ENCODE measurements at regions not wholly inside any gene's neighbourhood (a gene's known extent, or its start where the extent isn't known, plus 50 kb on each side); places are given as distances from the start of the nearest gene placed in this dataset.

- no peak for DNase-seq
Measured at GRCh38 chr18:10231220-10231619, 223.2 kb upstream of the APCDD1 start.

DNA sequence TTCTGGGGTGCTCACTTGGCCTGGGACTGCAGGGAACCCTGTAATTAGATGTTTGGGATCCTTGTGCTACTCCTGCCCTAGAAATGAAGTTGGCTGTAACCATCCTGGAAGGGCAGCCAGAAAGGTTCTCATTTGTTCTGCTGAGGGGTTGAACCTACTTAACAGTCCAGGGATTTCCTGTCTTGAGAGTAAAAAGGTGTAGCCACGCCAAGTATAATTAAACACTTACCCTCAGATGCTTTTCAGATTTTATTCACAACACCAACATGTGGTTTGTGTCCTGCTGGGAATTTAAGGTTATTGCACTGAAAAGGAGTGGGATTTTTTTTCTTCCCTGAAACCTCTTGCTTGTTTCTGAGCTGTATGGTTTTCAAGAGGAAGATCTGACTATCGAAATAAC lies 222.4 kb upstream of the APCDD1 start:
- DNase-seq = no peak

DNA sequence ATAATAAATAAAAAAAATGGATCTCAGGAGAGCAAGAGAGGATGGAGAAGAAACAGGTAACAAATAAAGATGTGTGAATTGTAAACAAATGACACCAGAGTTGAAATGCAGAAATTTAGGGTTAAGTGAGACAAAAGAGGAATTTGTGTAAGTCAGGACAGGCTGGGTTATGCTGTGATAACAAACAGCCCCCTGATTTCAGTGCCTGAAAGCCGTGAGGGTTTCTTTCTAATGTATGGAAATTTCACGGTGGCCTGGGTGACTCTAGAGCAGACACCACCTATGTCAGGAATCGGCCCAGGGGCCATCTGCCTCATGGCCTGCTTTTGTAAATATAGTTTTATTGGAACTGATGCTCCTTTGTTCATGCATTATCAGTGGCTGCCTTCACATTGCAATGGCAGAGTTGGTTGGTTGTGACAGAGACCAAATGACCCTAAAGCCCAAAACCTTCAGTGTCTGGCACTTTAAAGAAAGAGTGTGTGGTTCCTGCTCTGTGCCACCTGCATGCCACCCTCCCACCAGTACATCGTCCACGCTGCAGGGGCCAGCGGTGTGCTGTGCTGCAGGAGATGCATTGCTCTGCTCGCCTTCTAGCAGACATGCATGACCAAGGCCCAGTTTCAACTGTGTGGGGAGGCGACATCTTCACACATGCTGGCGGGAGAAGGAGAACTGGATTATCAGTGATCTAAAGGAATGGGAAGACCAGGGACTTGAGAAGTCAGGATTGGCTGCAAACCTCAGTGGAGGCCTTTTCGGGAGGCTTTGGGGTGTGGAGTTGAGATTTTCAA lies 221.2 kb upstream of the APCDD1 start:
- no peak for DNase-seq

DNA sequence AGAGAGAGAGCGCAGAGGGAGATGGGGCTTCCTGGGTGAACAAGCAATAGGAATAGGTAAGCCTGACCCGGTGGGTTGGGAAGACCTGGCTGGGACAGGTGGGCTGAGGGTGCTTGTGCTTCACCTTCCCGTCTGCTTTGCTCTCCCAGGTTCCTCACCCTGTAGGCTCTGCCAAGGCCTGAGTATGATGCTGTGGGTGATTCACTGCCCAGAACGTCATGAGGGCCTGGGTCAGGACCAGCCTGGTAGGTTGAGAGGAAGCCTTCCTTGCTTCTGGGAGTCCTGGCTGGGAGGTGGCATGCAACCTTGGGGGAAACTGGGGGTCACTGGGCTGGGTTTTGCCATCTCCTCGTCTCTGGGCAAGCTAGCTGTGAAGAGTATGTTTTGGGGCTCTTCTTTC lies 220.2 kb upstream of the APCDD1 start:
- no peak for DNase-seq

- DNase-seq = no peak
Measured at GRCh38 chr18:10234912-10235660, 219.3 kb upstream of the APCDD1 start.

DNA sequence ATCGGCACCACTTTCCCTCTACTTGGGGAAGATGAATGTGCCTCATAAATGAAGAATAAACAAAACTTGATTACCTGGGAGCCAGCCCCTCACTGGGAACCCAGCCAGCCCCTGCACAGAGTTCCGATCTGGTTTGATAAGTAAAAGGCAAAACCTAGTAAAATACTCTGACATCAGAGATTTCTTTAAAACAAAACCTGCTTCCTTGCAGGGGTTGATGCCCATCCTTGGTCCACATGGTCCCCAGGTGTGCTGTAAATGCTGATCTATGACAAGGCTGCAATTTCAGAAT lies 218.8 kb upstream of the APCDD1 start:
- DNase-seq = no peak

- no peak for DNase-seq
Measured at GRCh38 chr18:10239103-10239502, 215.3 kb upstream of the APCDD1 start.

DNA sequence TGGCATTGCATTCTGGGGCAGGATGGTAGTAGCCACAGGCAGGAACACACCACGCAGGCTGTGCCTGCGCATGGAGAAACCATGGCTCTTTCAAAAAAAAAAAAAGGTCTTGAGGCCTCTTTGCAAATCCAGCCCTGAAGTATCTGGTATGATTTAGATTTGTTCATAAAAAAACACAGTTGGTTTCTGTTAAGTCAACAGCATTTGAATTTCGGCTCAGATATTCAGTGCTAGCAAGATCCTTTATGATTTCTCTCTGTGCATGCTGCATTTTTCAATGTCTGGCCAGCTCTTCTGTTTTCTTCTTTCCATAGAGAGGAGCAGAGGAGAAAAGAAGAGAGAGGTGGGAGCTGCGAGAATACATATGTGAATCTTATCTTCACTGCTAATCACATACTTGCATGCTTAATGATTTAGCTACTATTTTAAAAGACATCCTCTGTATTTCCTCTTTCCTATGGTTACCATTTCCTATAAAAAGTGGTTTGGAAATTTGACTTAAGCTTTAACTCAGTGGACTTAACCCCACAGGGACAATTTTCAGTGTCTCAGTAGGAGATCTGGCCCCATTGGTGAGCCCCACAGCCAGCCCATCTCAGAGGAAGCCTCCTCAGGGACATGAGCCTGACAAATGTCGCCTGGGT lies 214.3 kb upstream of the APCDD1 start:
- no peak for DNase-seq

GRCh38 chr18:10240973-10241372 lies 213.5 kb upstream of the APCDD1 start:
- DNase-seq = no peak

DNA sequence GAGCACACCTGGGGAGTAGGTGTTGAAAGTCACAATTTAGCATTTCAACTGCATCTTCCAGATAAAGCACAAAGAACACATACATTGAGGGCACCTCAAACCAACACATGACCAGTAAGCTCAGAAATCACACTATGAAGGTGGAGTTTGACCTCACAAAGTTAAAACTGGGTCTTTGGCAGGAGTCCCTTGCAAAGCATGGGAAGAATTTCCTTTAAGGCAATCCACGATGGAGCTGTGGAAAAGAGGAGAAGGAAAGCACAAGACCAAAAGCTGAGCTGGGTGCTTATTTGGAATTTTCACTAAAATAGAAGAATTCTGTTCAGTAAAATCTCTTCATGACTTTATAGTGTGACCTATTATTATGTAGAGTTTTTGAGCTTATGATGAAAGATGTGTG lies 212.9 kb upstream of the APCDD1 start:
- DNase-seq = no peak

DNA sequence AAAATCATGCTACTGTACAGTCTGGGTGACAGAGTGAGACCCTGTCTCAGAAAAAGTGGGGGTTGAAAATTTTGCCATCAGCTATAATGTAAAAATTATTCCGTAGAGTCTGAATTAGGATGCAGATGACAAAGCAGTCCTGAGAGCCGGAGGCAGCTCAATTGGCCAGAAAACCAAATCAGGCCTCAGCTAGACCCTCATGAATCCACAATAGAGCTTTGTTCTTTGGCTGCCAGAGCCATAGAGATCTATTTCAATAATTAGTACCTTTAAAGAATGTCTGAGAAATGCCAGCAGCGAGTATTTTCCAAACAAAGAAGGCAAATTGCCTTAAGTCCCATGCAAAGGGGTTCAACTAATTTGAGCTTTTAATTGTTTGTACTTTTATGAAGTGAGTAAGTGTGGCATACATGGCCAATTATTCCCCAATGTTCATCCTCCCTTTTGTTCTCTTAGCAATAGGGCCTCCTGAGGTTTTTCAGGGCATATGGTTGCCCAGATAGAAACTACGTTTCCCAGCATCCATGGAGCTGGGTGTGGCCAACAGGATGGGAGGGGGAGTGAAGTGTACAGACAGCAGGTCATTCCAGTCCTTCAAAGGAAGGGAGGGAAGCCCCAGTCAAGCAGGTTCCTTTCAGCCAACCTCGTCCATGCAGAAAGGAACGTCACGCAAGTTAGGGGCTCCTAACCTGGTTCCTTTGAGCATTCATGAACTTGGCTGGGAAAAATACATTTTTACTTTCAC lies 211.3 kb upstream of the APCDD1 start:
- no peak for DNase-seq

GRCh38 chr18:10244341-10244740 lies 210.1 kb upstream of the APCDD1 start:
- DNase-seq = no peak

- DNase-seq = no peak
Measured at GRCh38 chr18:10245031-10245845, 209.2 kb upstream of the APCDD1 start.

DNA sequence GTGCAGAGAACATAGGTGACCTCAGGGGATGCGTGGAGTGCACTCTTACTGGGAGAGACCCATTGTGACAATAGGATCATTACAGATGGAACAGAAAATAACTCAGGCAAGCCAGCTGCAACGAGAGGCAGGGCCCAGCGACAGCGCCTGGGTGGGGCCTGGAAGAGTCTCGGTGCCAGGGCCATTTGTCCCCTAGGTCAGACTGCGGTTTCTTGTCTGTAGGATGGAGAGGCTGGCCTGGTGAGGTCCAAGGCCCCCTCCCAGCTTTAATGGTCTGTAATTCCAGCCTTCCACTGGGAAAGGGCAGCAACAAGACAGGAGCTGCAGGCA lies 208.6 kb upstream of the APCDD1 start:
- DNase-seq = no peak

DNA sequence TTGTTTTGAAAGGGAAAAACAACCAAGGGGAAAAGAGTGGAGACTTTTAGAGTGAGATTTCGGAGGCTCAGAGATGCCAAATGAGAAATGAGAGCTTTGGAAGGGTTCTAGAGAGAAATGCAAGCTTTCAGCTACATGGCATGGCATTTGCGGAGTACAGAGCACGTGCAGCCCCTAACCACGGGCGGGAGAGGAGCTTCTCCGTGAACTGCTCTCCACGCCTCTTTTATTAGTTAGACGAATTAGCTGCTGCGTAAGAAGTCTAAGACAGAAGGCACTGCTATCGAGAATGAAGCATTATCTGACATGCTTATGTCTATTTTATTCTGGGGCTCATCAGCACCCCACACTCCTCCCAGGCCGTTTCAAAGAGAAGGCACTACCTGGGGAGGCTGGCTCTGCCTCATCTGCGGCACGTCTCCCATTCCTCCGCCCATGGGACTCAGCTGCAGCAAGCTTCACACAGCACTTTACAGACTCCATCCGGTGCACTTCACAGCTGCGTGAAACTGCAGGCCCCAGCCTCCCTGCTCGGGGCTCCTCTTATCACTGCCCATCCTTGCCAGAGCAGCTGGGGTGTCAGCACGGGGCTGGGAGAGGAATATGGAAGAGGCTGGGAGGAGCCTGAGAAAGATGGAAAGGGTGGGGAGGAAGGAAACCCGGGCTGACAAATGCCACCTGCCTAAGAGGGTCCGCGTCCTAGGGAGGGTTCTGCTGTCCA lies 207.3 kb upstream of the APCDD1 start:
- no peak for DNase-seq

DNA sequence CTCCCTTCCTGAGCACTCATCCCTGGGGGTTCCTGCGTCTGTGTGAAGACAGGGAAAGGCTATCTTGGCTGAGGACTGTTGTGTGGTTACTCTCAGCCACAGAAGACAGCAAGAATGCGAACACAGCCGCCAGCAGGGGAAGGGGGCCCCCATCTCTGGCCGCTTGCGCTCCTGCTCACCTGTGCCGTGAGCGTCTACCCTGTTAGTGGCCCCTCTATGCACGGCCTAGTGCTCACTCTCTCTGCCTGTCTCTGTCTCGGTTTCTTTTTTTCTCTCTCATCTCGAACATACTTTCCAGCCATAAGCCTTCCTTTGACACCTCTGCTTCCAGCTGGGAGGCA lies 206.7 kb upstream of the APCDD1 start:
- no peak for DNase-seq

GRCh38 chr18:10248738-10249137 lies 205.7 kb upstream of the APCDD1 start:
- no peak for DNase-seq

DNA sequence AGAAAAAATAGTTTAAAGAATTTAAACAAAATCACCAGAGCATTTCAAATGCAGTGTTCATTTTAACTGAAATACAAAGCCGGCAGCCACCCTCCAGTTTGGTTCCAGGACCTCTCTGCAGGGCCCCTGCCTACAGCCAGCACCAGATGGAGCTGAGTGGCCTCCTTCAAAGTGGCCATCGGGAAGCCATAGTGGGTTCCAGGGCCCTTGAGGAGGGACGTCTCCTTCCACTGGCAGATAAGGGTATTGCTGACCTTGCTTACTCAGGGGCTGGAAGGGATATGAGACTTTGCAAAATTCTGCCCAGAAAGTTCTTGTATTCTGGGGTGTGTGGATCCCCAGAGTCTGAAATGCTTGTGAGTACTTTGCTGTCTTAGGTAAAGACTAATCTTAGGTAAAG lies 205.2 kb upstream of the APCDD1 start:
- no peak for DNase-seq

GRCh38 chr18:10249801-10250200 lies 204.6 kb upstream of the APCDD1 start:
- DNase-seq = no peak

GRCh38 chr18:10252494-10252893 lies 201.9 kb upstream of the APCDD1 start:
- DNase-seq = no peak

GRCh38 chr18:10252952-10253705 lies 201.3 kb upstream of the APCDD1 start:
- no peak for DNase-seq

Measured in activated T-cell treated with anti-CD3 and anti-CD28 coated beads, Interleukin-2, amount 50 U/mL, for 48 hours (primary cell).